H1 (cell line): ENCODE measurements at regions not wholly inside any gene's neighbourhood (a gene's known extent, or its start where the extent isn't known, plus 50 kb on each side); places are given as distances from the start of the nearest gene placed in this dataset.

Experiments
- ASH2L ChIP-seq: fragments of 200-600, 300-600 bp; sonication (generic); IDR thresholded peaks from one replicate; pipeline ENCODE4 v1.7.1; 2017; ENCODE audit warnings: low read length
- ATF2 ChIP-seq: IDR thresholded peaks from 2 replicates; pipeline ENCODE4 v1.6.1; 2012; ENCODE audit warnings: low read length, inconsistent platforms
- CREB1 ChIP-seq: IDR thresholded peaks from 2 replicates; pipeline ENCODE4 v1.6.1; 2012; ENCODE audit warnings: inconsistent platforms
- CTCF ChIP-seq, 3 experiments: IDR thresholded peaks; 1 replicate in 2 of 3; 2 replicates in 1 of 3; pipeline versions ENCODE4 v1.5.1 to v1.6.1; 2011; ENCODE audit warnings: low read length in 3 of 3, mild to moderate bottlenecking in 3 of 3, inconsistent platforms in 2 of 3, low read depth in 1 of 3, moderate library complexity in 1 of 3; ENCODE audit not compliant: insufficient read depth in 1 of 3; ENCODE audit errors: control extremely low read depth in 1 of 3
- EZH2 ChIP-seq: fragments of 200-600 bp; sonication (generic); IDR thresholded peaks from 2 replicates; pipeline ENCODE4 v1.7.1; 2012; ENCODE audit warnings: low read depth, mild to moderate bottlenecking, moderate library complexity, low read length, inconsistent platforms; ENCODE audit not compliant: severe bottlenecking
- JUN ChIP-seq: IDR thresholded peaks from 2 replicates; pipeline ENCODE4 v1.6.1; 2011; ENCODE audit warnings: low read depth, mild to moderate bottlenecking, improper control_type of control experiment, low read length
- MAX ChIP-seq: IDR thresholded peaks from 2 replicates; pipeline ENCODE4 v1.6.1; 2012; ENCODE audit warnings: inconsistent platforms
- RAD21 ChIP-seq, 2 experiments: IDR thresholded peaks in 1 of 2; conservative IDR thresholded peaks in 1 of 2; 2 replicates each; pipeline ENCODE4 v1.6.1; 2011; ENCODE audit warnings: low read depth in 2 of 2, low read length in 2 of 2, improper control_type of control experiment in 1 of 2, inconsistent platforms in 1 of 2, mild to moderate bottlenecking in 1 of 2, moderate library complexity in 1 of 2
- RBBP5 ChIP-seq: IDR thresholded peaks from 2 replicates; pipeline ENCODE4 v1.7.1; 2012; ENCODE audit warnings: low read depth, mild to moderate bottlenecking, inconsistent platforms, low read length, moderate library complexity, borderline replicate concordance
- RXRA ChIP-seq: IDR thresholded peaks from 2 replicates; pipeline ENCODE4 v1.6.1; 2011; ENCODE audit warnings: low read depth, mild to moderate bottlenecking, low read length, moderate library complexity; ENCODE audit not compliant: insufficient read depth
- SP1 ChIP-seq: IDR thresholded peaks from 2 replicates; pipeline ENCODE4 v1.6.1; 2011; ENCODE audit warnings: low read depth, low read length
- TAF1 ChIP-seq: IDR thresholded peaks from 2 replicates; pipeline ENCODE4 v1.6.1; 2011; ENCODE audit warnings: mild to moderate bottlenecking, low read depth, low read length
- TEAD4 ChIP-seq: IDR thresholded peaks from 2 replicates; pipeline ENCODE4 v1.6.1; 2012; ENCODE audit warnings: low read depth, low read length, inconsistent platforms, mixed read lengths
- ZNF274 ChIP-seq: IDR thresholded peaks from 2 replicates; pipeline ENCODE4 v1.7.0; 2012; ENCODE audit warnings: low read length, borderline replicate concordance; ENCODE audit errors: extremely low read depth

GRCh38 chr13:24064371-24064770, 96.1 kb upstream of the SPATA13 start:
- TF ChIP-seq CTCF (IDR thresholded peaks at IDR 0.05; ENCODE audit: control extremely low read depth in 1 of 3, insufficient read depth in 1 of 3, low read depth in 1 of 3, low read length in 3 of 3), result no peak
- no peak for TF ChIP-seq TEAD4
- no peak for TF ChIP-seq RBBP5
- no peak for TF ChIP-seq CREB1
- no peak for TF ChIP-seq ZNF274
- TF ChIP-seq TAF1, result no peak
- no peak for TF ChIP-seq RAD21 (IDR thresholded peaks at IDR 0.05 in 1 of 2, conservative IDR thresholded peaks at IDR 0.05 in 1 of 2; ENCODE audit: low read depth in 2 of 2, low read length in 2 of 2)
- TF ChIP-seq ASH2L, result no peak
- TF ChIP-seq JUN, result no peak
- no peak for TF ChIP-seq RXRA
- no peak for TF ChIP-seq SP1
- no peak for TF ChIP-seq ATF2
- TF ChIP-seq MAX, result no peak
- TF ChIP-seq EZH2, result no peak
